T-helper 2 cell treated with Interferon-gamma antibody and Interleukin-4, amounts not matched to agents 5 μg/mL and 100 μg/mL, for 36 hours (primary cell): ENCODE measurements at regions not wholly inside any gene's neighbourhood (a gene's known extent, or its start where the extent isn't known, plus 50 kb on each side); places are given as distances from the start of the nearest gene placed in this dataset.

ENCODE experiments used
- DNase-seq: peaks from one replicate; pipeline ENCODE4 v3.0.0; 2021; ENCODE audit warnings: low spot score
- H3K27ac Mint-ChIP-seq: one replicate; pipeline ENCODE4 v1.8.0; 2021; ENCODE audit warnings: mild to moderate bottlenecking, mixed read lengths
- H3K27me3 Mint-ChIP-seq: one replicate; pipeline ENCODE4 v1.8.0; 2021; ENCODE audit warnings: low read depth, mixed read lengths
- H3K36me3 Mint-ChIP-seq: one replicate; pipeline ENCODE4 v1.8.0; 2021; ENCODE audit warnings: low read depth, mixed read lengths
- H3K4me1 Mint-ChIP-seq: one replicate; pipeline ENCODE4 v1.8.0; 2021; ENCODE audit warnings: low read depth, mixed read lengths
- H3K4me3 Mint-ChIP-seq: one replicate; pipeline ENCODE4 v1.8.0; 2022; ENCODE audit warnings: mild to moderate bottlenecking, moderate library complexity, mixed read lengths
- H3K9me3 Mint-ChIP-seq: one replicate; pipeline ENCODE4 v1.8.0; 2021; ENCODE audit warnings: mixed read lengths

GRCh38 chr3:197443506-197443905 is 112.3 kb downstream of the BDH1 start:
- H3K27me3 Mint-ChIP-seq = peaks cover 23% of the 10 kb centered on the region
- no peak overlapping the region for H3K27ac Mint-ChIP-seq
- DNase-seq = no peak
- H3K4me1 Mint-ChIP-seq = peaks cover 11% of the 10 kb centered on the region
- H3K9me3 Mint-ChIP-seq = no peaks in the 10 kb centered on the region
- H3K4me3 Mint-ChIP-seq = no peak overlapping the region
- no peaks in the 10 kb centered on the region for H3K36me3 Mint-ChIP-seq

GRCh38 chr3:197440717-197441303 is 115.0 kb downstream of the BDH1 start:
- Mint-ChIP-seq H3K27ac (no peak overlapping the region), H3K4me1 (peaks cover 10% of the 10 kb centered on the region), H3K4me3 (no peak overlapping the region), H3K36me3 (no peaks in the 10 kb centered on the region), H3K27me3 (peaks cover 23% of the 10 kb centered on the region), H3K9me3 (no peaks in the 10 kb centered on the region)
- no peak for DNase-seq

- Mint-ChIP-seq H3K4me1 (no peaks in the 10 kb centered on the region), H3K27me3 (peaks cover 22% of the 10 kb centered on the region), H3K27ac (no peak overlapping the region), H3K36me3 (no peaks in the 10 kb centered on the region), H3K9me3 (no peaks in the 10 kb centered on the region), H3K4me3 (no peak overlapping the region)
- no peak for DNase-seq
Measured at GRCh38 chr3:197438906-197439305, 116.9 kb downstream of the BDH1 start.

GRCh38 chr3:197435426-197435825 is 120.3 kb downstream of the BDH1 start:
- H3K27ac Mint-ChIP-seq = no peak overlapping the region
- no peak for DNase-seq
- H3K36me3 Mint-ChIP-seq = no peaks in the 10 kb centered on the region
- no peaks in the 10 kb centered on the region for H3K9me3 Mint-ChIP-seq
- peaks cover 13% of the 10 kb centered on the region for H3K27me3 Mint-ChIP-seq
- H3K4me1 Mint-ChIP-seq = peaks cover 14% of the 10 kb centered on the region
- H3K4me3 Mint-ChIP-seq = no peak overlapping the region

- peaks cover 16% of the 10 kb centered on the region for H3K4me1 Mint-ChIP-seq
- H3K4me3 Mint-ChIP-seq = no peak overlapping the region
- DNase-seq = no peak
- no peaks in the 10 kb centered on the region for H3K9me3 Mint-ChIP-seq
- H3K27ac Mint-ChIP-seq = no peak overlapping the region
- no peaks in the 10 kb centered on the region for H3K36me3 Mint-ChIP-seq
- H3K27me3 Mint-ChIP-seq = peaks cover 13% of the 10 kb centered on the region
Measured at GRCh38 chr3:197434830-197435229, 120.9 kb downstream of the BDH1 start.

GRCh38 chr3:197432384-197433127 is 123.2 kb downstream of the BDH1 start:
- Mint-ChIP-seq H3K4me3 (no peak overlapping the region), H3K27me3 (peaks cover 9% of the 10 kb centered on the region), H3K36me3 (no peaks in the 10 kb centered on the region), H3K4me1 (peaks cover 35% of the 10 kb centered on the region), H3K27ac (no peak overlapping the region), H3K9me3 (no peaks in the 10 kb centered on the region)
- DNase-seq = no peak

GRCh38 chr3:197431346-197431910 is 124.3 kb downstream of the BDH1 start:
- Mint-ChIP-seq H3K27ac (no peak overlapping the region), H3K36me3 (no peaks in the 10 kb centered on the region), H3K4me3 (no peak overlapping the region), H3K4me1 (peaks cover 35% of the 10 kb centered on the region), H3K27me3 (peaks cover 9% of the 10 kb centered on the region), H3K9me3 (no peaks in the 10 kb centered on the region)
- no peak for DNase-seq

- peaks cover 9% of the 10 kb centered on the region for H3K27me3 Mint-ChIP-seq
- H3K9me3 Mint-ChIP-seq = no peaks in the 10 kb centered on the region
- peaks cover 35% of the 10 kb centered on the region for H3K4me1 Mint-ChIP-seq
- peak overlapping the region; percentile 2 for H3K27ac Mint-ChIP-seq
- no peak for DNase-seq
- H3K36me3 Mint-ChIP-seq = no peaks in the 10 kb centered on the region
- H3K4me3 Mint-ChIP-seq = no peak overlapping the region
Measured at GRCh38 chr3:197430934-197431333, 124.8 kb downstream of the BDH1 start.

- H3K4me1 Mint-ChIP-seq = peaks cover 35% of the 10 kb centered on the region
- no peak overlapping the region for H3K4me3 Mint-ChIP-seq
- H3K27ac Mint-ChIP-seq = peak overlapping the region; percentile 2
- H3K27me3 Mint-ChIP-seq = peaks cover 9% of the 10 kb centered on the region
- no peak for DNase-seq
- H3K9me3 Mint-ChIP-seq = no peaks in the 10 kb centered on the region
- no peaks in the 10 kb centered on the region for H3K36me3 Mint-ChIP-seq
Measured at GRCh38 chr3:197430502-197430901, 125.3 kb downstream of the BDH1 start.

- H3K27me3 Mint-ChIP-seq = peaks cover 7% of the 10 kb centered on the region
- H3K27ac Mint-ChIP-seq = peak overlapping the region; percentile 90
- H3K36me3 Mint-ChIP-seq = no peaks in the 10 kb centered on the region
- H3K4me3 Mint-ChIP-seq = peak overlapping the region; percentile 80
- no peak for DNase-seq
- H3K4me1 Mint-ChIP-seq = peaks cover 38% of the 10 kb centered on the region
- H3K9me3 Mint-ChIP-seq = no peaks in the 10 kb centered on the region
Measured at GRCh38 chr3:197428952-197429351, 126.8 kb downstream of the BDH1 start.

GRCh38 chr3:197428117-197428801 is 127.5 kb downstream of the BDH1 start:
- H3K9me3 Mint-ChIP-seq = no peaks in the 10 kb centered on the region
- peak overlapping the region; percentile 80 for H3K4me3 Mint-ChIP-seq
- peaks cover 38% of the 10 kb centered on the region for H3K4me1 Mint-ChIP-seq
- peaks cover 5% of the 10 kb centered on the region for H3K27me3 Mint-ChIP-seq
- H3K27ac Mint-ChIP-seq = peak overlapping the region; percentile 90
- DNase-seq = peak; percentile 66
- no peaks in the 10 kb centered on the region for H3K36me3 Mint-ChIP-seq

- peaks cover 35% of the 10 kb centered on the region for H3K4me1 Mint-ChIP-seq
- no peaks in the 10 kb centered on the region for H3K27me3 Mint-ChIP-seq
Measured at GRCh38 chr3:197427021-197427420, 128.6 kb upstream of the DLG1 start.

GRCh38 chr3:197426121-197426566 is 127.7 kb upstream of the DLG1 start:
- no peak for DNase-seq
- H3K4me3 Mint-ChIP-seq = no peak overlapping the region
- no peaks in the 10 kb centered on the region for H3K9me3 Mint-ChIP-seq
- peaks cover 31% of the 10 kb centered on the region for H3K4me1 Mint-ChIP-seq
- H3K36me3 Mint-ChIP-seq = no peaks in the 10 kb centered on the region
- H3K27me3 Mint-ChIP-seq = no peaks in the 10 kb centered on the region
- no peak overlapping the region for H3K27ac Mint-ChIP-seq

More at GRCh38 chr3:197427021-197427420, 128.6 kb upstream of the DLG1 start:
- H3K9me3 Mint-ChIP-seq = no peaks in the 10 kb centered on the region
- H3K4me3 Mint-ChIP-seq = no peak overlapping the region
- H3K27ac Mint-ChIP-seq = no peak overlapping the region
- no peak for DNase-seq
- H3K36me3 Mint-ChIP-seq = no peaks in the 10 kb centered on the region
